HCT116 (cell line): ENCODE measurements at regions not wholly inside any gene's neighbourhood (a gene's known extent, or its start where the extent isn't known, plus 50 kb on each side); places are given as distances from the start of the nearest gene placed in this dataset.

ENCODE experiments used
- CTCF ChIP-seq, 3 experiments: fragments of 200-600 bp in 1 of 3; sonication (generic) in 1 of 3; IDR thresholded peaks in 2 of 3; conservative IDR thresholded peaks in 1 of 3; 2 replicates each; pipeline ENCODE4 v1.5.1; 2012 to 2017; ENCODE audit warnings: low read depth in 2 of 3, low read length in 2 of 3, antibody characterized with exemption in 1 of 3, borderline replicate concordance in 1 of 3, control low read depth in 1 of 3, mild to moderate bottlenecking in 1 of 3, mixed read lengths in 1 of 3, mixed run types in 1 of 3, moderate library complexity in 1 of 3; ENCODE audit not compliant: insufficient read depth in 1 of 3
- EGR1 ChIP-seq: IDR thresholded peaks from 2 replicates; pipeline ENCODE4 v1.6.1; 2012; ENCODE audit warnings: low read depth
- EZH2 ChIP-seq: fragments of 200-600 bp; sonication (generic); IDR thresholded peaks from 2 replicates; pipeline ENCODE4 v1.6.1; 2017; ENCODE audit warnings: antibody characterized with exemption, mixed run types
- EZH2phosphoT487 ChIP-seq: fragments of 200-600 bp; IDR thresholded peaks from 2 replicates; pipeline ENCODE4 v1.6.1; 2018; ENCODE audit warnings: antibody characterized with exemption, borderline replicate concordance
- JUND ChIP-seq: IDR thresholded peaks from 2 replicates; pipeline ENCODE4 v1.6.1; 2012
- POLR2A ChIP-seq: IDR thresholded peaks from 2 replicates; pipeline ENCODE4 v1.7.0; 2011; ENCODE audit warnings: borderline replicate concordance; ENCODE audit not compliant: insufficient read depth, insufficient read length; ENCODE audit errors: extremely low read depth
- POLR2AphosphoS5 ChIP-seq: IDR thresholded peaks from 2 replicates; pipeline ENCODE4 v1.6.1; 2011; ENCODE audit warnings: mild to moderate bottlenecking, low read depth, low read length, moderate library complexity
- SIN3A ChIP-seq: IDR thresholded peaks from 2 replicates; pipeline ENCODE4 v1.6.1; 2012; ENCODE audit warnings: low read depth
- SP1 ChIP-seq: IDR thresholded peaks from 2 replicates; pipeline ENCODE4 v1.6.1; 2012; ENCODE audit warnings: low read depth
- YY1 ChIP-seq: IDR thresholded peaks from 2 replicates; pipeline ENCODE4 v1.6.1; 2011; ENCODE audit warnings: low read length, low read depth, moderate library complexity, mild to moderate bottlenecking; ENCODE audit not compliant: insufficient replicate concordance; ENCODE audit errors: extremely low read depth

- TF ChIP-seq EZH2 (no peak), CTCF (IDR thresholded peaks at IDR 0.05 in 2 of 3, conservative IDR thresholded peaks at IDR 0.05 in 1 of 3; ENCODE audit: borderline replicate concordance in 1 of 3, insufficient read depth in 1 of 3, low read depth in 2 of 3, low read length in 2 of 3) (no peak), EZH2phosphoT487 (no peak), SP1 (no peak), POLR2A (no peak), JUND (no peak), SIN3A (no peak), POLR2AphosphoS5 (no peak), YY1 (no peak), EGR1 (no peak)
Measured at GRCh38 chr5:20262896-20263295, 274.9 kb upstream of the CDH18 start.
